ENCODE measurements at regions not wholly inside any gene's neighbourhood (a gene's known extent, or its start where the extent isn't known, plus 50 kb on each side); places are given as distances from the start of the nearest gene placed in this dataset.
"Not testable (repeated sequence)": the region's sequence is repeated elsewhere in the genome, so short reads cannot be mapped to it uniquely, and the experiment has no call there.

DNA sequence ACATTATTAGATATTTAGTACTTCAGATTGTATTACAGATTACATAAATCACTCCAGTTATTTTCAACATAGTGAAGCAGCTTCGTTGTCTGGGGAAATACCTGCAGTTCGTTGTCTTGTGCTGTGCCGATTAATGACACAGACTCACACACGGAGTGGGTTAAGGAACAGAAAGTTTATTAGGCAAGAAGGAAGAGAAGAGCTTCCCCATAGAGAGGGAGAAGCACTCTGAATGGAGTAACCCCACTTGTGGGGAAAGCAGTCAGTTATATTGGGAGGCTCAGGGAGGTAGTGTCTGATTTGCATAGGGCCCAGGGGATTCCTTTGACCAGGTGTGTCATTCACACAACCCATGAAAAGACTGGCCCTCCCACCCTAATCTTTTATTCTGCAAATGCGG lies 213.4 kb upstream of the POTEB3 start:
- TF ChIP-seq, protein P1, sequence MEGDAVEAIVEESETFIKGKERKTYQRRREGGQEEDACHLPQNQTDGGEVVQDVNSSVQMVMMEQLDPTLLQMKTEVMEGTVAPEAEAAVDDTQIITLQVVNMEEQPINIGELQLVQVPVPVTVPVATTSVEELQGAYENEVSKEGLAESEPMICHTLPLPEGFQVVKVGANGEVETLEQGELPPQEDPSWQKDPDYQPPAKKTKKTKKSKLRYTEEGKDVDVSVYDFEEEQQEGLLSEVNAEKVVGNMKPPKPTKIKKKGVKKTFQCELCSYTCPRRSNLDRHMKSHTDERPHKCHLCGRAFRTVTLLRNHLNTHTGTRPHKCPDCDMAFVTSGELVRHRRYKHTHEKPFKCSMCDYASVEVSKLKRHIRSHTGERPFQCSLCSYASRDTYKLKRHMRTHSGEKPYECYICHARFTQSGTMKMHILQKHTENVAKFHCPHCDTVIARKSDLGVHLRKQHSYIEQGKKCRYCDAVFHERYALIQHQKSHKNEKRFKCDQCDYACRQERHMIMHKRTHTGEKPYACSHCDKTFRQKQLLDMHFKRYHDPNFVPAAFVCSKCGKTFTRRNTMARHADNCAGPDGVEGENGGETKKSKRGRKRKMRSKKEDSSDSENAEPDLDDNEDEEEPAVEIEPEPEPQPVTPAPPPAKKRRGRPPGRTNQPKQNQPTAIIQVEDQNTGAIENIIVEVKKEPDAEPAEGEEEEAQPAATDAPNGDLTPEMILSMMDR (IDR thresholded peaks at IDR 0.05): not testable (repeated sequence)
- TF ChIP-seq POLR2AphosphoS5 (IDR thresholded peaks at IDR 0.05; ENCODE audit: low read depth, low read length): not testable (repeated sequence)
